GM10266 (cell line): ENCODE measurements at regions not wholly inside any gene's neighbourhood (a gene's known extent, or its start where the extent isn't known, plus 50 kb on each side); places are given as distances from the start of the nearest gene placed in this dataset.

ENCODE experiments used
- DNase-seq: peaks from one replicate; pipeline ENCODE4 v3.0.0; 2012; ENCODE audit errors: extremely low spot score
- TF ChIP-seq, protein P1 (sequence below): IDR thresholded peaks from 2 replicates; pipeline ENCODE4 v1.5.1; 2012; ENCODE audit warnings: mild to moderate bottlenecking, low read depth; ENCODE audit not compliant: control insufficient read depth, insufficient read depth; ENCODE audit errors: missing control alignments

GRCh38 chr5:8012131-8012977, 143.4 kb downstream of the MTRR start:
- TF ChIP-seq, protein P1, sequence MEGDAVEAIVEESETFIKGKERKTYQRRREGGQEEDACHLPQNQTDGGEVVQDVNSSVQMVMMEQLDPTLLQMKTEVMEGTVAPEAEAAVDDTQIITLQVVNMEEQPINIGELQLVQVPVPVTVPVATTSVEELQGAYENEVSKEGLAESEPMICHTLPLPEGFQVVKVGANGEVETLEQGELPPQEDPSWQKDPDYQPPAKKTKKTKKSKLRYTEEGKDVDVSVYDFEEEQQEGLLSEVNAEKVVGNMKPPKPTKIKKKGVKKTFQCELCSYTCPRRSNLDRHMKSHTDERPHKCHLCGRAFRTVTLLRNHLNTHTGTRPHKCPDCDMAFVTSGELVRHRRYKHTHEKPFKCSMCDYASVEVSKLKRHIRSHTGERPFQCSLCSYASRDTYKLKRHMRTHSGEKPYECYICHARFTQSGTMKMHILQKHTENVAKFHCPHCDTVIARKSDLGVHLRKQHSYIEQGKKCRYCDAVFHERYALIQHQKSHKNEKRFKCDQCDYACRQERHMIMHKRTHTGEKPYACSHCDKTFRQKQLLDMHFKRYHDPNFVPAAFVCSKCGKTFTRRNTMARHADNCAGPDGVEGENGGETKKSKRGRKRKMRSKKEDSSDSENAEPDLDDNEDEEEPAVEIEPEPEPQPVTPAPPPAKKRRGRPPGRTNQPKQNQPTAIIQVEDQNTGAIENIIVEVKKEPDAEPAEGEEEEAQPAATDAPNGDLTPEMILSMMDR, result no peak
- no peak for DNase-seq

DNA sequence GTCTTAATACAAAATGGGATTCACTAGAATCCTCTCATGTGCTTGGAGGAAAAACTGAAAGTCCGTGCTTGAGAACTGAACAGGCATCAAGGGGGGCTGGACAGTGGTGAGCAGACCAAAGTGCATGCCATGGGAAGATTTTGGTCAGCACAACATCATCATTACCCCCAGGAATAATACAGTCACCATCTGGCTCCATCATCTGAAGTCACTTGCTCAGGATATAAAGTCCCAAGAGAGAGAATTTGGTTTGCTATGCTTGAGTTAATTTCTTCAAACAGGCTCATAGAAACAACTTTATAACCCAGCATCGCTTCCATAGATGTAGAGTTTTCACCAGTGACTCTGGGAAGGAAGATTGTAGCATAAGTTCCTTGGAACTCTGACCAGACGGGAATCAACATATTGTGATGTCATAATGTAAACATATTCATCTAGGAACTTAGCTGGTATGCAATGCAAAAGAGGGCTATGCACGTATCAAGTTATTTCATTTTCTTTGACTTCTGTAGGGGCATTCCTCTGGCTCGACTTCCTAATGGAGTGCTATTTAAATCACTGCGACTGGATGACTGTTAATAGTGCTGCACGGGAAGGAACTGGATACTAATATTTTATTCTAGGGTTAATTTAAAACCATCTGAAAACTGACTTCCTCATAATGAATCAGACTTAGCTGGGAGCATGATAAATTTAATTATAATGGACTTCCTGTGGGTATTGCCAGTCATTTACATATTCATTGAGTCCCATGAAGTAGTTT, 145.2 kb downstream of the MTRR start:
- TF ChIP-seq, protein P1, result no peak

DNA sequence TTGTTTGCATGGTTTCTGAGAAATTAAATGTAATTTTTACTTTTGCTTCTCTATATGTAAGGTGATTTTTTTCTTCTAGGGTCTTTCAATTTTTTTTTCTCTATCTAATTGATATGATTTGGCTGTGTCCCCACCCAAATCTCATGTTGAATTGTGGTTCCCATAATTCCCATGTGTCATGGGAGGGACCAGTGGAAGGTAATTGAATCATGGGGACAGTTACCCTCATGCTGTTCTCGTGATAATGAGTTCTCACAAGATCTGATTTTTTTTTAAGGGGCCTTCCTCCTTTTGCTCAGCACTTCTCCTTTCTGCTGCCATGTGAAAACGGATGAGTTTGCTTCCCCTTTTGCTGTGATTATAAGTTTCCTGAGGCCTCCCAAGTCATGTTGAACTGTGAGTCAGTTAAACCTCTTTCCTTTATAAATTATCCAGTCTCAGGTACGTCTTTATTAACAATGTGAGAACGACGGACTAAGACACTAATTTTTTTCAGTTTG, 150.8 kb downstream of the MTRR start:
- no peak for DNase-seq
- TF ChIP-seq, protein P1, result no peak

More for the DNA sequence above, 145.2 kb downstream of the MTRR start:
- no peak for DNase-seq

DNA sequence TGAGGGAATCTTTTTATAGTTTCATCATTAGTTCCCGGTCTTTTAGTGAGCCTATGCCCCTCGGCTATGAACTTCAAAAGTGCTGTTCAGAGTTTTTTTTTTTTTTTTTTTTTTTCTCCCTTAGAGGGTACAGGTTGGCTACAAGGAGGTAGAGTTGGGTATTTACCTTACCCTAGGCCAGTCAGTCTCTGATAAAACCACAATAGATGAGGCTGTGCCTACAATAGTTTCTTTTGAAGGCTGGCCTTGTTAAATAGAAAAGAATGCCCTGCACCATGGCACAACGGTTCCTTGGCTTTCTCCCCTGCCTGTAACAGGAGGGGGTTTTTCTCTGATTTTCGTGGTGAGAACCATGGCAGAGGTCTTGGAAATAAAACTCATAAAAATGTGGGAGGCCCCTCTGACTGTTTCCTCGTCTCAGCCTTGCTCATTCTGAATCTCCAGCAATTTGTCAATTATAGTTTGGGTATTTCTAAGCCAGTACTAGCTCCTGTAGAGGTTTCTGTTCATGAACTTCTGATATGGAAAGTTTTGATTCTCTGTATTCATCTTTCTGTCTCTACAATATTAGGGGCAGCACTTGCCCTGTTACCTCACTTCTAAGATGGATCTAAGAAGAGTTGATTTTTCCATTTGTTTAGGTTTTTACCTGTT, 152.0 kb downstream of the MTRR start:
- TF ChIP-seq, protein P1, result no peak
- DNase-seq, result no peak

DNA sequence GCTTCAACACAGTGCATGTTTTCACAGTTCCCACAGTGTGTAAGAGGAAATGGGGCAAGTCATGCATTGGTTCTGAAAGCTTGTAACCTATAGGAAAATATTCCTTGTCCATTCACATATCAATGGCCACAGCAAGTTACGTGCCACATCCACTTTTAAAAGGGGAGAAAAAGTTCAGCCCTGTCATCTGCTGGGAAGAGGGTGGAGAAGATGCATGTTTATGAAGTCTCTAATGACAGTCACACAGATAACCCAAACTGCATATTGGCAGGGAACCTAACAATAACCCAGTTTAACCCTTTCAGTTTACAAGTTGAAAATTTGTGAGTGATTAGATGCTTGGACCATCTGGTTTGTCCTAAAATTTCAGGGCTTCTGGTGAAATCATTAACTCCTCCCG, 159.3 kb downstream of the MTRR start:
- TF ChIP-seq, protein P1, result no peak
- DNase-seq, result no peak

DNA sequence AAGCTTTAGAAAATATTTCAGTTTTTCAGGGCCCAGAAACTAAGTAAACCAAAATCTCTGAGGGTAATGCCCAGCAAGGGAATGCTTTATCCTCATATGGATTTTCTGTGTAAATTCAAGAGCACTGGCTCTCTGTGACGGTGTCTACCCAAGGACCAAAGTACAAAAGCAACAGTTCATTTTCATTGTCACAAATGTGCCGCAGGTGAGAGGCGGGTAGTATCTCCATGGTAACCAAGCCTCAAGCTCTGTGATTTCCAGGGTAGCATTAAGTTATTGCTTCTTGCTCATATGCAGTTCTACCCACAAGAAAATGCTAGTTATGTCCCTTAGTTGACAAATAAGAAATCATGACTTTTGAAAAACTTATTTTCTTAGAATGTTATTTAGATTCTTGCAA, 164.3 kb downstream of the MTRR start:
- DNase-seq, result no peak
- TF ChIP-seq, protein P1, result no peak

GRCh38 chr5:8034852-8035251, 165.9 kb downstream of the MTRR start:
- TF ChIP-seq, protein P1, result no peak
- DNase-seq, result no peak
